ENCODE measurements at regions not wholly inside any gene's neighbourhood (a gene's known extent, or its start where the extent isn't known, plus 50 kb on each side); places are given as distances from the start of the nearest gene placed in this dataset.

DNA sequence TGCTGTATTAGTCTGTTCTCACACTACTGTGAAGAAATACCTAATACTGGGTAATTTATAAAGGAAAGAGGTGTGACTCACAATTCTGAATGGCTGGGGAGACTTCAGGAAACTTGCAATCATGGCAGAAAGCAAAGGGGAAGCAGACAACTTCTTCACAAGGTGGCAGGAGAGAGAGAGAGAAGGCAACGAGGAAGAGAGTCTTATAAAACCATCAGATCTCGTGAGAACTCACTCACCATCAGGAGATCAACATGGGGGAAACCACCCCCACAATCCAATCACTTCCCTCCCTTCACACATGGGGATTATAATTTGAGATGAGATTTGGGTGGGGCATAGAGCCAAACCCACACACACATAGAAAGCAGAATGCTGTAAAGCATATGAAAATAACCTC lies 896.2 kb downstream of the CDH11 start:
- H3K4me3 ChIP-seq: no peak overlapping the region
- H3K9ac ChIP-seq: no peak overlapping the region
- H4K20me1 ChIP-seq: no peaks in the 10 kb centered on the region
- no peak overlapping the region for H3K27ac ChIP-seq
- TF ChIP-seq Cebpa-rat (IDR thresholded peaks at IDR 0.05): no peak
- H3K36me3 ChIP-seq: no peaks in the 10 kb centered on the region
- no peaks in the 10 kb centered on the region for H3K27me3 ChIP-seq
- no peaks in the 10 kb centered on the region for H3K9me3 ChIP-seq
- no peaks in the 10 kb centered on the region for H3K4me1 ChIP-seq
- H3K4me2 ChIP-seq: no peak overlapping the region

DNA sequence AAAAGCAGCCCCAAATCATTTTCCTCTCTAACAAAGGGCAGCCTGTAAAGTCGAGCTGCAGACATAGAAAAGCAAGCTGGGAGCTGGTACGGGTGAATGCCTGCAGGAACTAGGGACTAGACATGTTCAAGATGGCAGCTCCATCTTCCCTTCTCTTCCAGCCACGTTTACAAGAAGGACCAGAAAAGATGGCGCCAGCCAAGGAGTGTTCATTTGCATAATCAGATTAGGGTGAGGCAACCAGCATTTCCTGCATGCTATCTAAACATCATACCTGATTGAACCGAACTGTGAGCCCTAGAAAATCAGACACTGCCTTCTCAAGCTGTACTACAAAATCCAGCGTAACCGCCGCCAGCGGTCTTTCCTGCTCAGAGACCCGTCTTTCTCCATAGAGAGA lies 896.8 kb downstream of the CDH11 start:
- H3K4me1 ChIP-seq: no peaks in the 10 kb centered on the region
- no peaks in the 10 kb centered on the region for H3K9me3 ChIP-seq
- H3K4me2 ChIP-seq: no peak overlapping the region
- no peaks in the 10 kb centered on the region for H4K20me1 ChIP-seq
- no peak overlapping the region for H3K4me3 ChIP-seq
- no peaks in the 10 kb centered on the region for H3K27me3 ChIP-seq
- no peak overlapping the region for H3K9ac ChIP-seq
- no peaks in the 10 kb centered on the region for H3K36me3 ChIP-seq
- TF ChIP-seq Cebpa-rat (IDR thresholded peaks at IDR 0.05): no peak
- no peak overlapping the region for H3K27ac ChIP-seq

DNA sequence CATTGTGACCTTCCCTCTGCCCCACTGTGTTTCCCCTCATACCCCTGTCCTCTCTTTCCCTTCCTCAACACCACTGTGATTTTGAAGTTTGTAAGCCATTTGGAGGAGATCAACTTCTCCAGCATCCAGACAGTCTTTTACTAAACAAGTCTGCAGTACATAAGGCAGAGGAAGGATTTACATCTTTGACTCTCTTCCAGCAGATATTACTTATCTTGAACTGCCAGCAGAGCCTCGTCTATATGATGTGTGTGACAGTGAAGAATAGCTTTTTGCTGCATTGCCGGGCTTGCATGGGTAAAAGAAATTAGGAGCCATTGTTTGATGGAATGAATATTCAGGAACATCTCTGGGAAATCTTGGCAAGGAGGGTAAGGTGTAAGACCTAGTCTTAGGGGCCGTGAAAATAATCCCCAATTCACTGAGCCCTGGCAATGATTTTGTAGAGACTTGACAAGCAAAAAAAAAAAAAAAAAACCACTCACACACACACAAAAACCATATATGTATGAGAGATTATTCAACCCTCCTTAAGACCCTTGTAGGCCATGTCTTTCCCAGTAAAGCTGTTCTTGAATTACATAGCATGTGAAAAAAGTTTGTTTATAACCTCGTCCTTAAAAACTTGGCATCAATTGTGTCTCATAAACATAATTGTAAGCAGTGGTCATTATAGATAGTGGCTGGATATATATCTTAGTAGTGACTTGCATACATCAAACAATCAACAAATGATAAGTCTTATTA lies 903.9 kb downstream of the CDH11 start:
- no peak overlapping the region for H3K9ac ChIP-seq
- TF ChIP-seq Cebpa-rat (IDR thresholded peaks at IDR 0.05): no peak
- no peaks in the 10 kb centered on the region for H3K27me3 ChIP-seq
- no peaks in the 10 kb centered on the region for H4K20me1 ChIP-seq
- no peak overlapping the region for H3K27ac ChIP-seq
- H3K4me2 ChIP-seq: no peak overlapping the region
- peaks cover 7% of the 10 kb centered on the region; the same call in 1 of the 2 replicates for H3K4me1 ChIP-seq
- H3K4me3 ChIP-seq: no peak overlapping the region
- no peaks in the 10 kb centered on the region for H3K36me3 ChIP-seq
- no peaks in the 10 kb centered on the region for H3K9me3 ChIP-seq

DNA sequence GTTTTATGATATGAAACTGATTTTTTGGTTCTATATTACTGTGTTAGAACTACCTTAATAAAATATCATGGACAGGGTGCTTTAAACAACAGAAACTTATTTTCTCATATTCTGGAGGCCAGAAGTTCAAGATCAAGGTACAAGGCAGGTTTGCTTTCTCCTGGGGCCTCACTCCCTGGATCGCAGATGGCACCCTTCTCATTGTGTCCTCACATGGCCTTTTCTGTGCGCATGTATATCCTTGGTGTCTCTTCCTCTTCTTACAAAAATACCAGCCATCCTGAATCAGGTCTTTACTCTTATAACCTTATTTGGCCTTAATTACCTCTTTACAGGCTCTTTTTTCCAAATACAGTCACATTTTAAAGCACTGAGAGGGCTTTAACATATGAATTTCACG lies 906.1 kb downstream of the CDH11 start:
- peaks cover 7% of the 10 kb centered on the region; the same call in 1 of the 2 replicates for H3K4me1 ChIP-seq
- no peak for TF ChIP-seq Cebpa-rat (IDR thresholded peaks at IDR 0.05)

DNA sequence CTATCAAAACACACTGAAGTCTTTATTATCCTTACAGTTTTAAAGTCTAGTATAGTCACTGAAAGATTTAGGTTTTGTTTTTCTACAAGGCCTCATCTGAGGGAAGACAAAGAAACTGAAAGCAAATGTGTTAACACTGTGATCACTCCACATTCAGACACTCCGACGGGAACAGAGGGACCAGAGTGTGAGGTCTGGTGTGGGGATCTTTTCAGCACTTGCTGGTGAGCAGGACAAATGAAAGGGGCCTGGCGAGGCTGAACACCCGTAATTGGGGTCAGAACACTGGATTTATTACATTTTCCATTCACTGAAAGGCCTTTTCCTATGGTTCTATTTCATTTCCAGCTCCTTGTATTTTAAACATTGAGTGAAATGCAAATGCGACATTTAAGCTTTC lies 910.5 kb downstream of the CDH11 start:
- H3K36me3 ChIP-seq: no peaks in the 10 kb centered on the region
- H3K4me3 ChIP-seq: no peak overlapping the region
- H4K20me1 ChIP-seq: no peaks in the 10 kb centered on the region
- H3K9me3 ChIP-seq: no peaks in the 10 kb centered on the region
- H3K27me3 ChIP-seq: no peaks in the 10 kb centered on the region
- H3K9ac ChIP-seq: no peak overlapping the region
- no peak overlapping the region for H3K4me2 ChIP-seq
- no peak overlapping the region for H3K27ac ChIP-seq
- no peak for TF ChIP-seq Cebpa-rat (IDR thresholded peaks at IDR 0.05)
- H3K4me1 ChIP-seq: peaks cover 7% of the 10 kb centered on the region; the same call in 1 of the 2 replicates

More for the DNA sequence above, 906.1 kb downstream of the CDH11 start:
- no peaks in the 10 kb centered on the region for H3K27me3 ChIP-seq
- no peak overlapping the region for H3K9ac ChIP-seq
- H4K20me1 ChIP-seq: no peaks in the 10 kb centered on the region
- no peak overlapping the region for H3K27ac ChIP-seq
- H3K9me3 ChIP-seq: no peaks in the 10 kb centered on the region
- H3K36me3 ChIP-seq: no peaks in the 10 kb centered on the region
- no peak overlapping the region for H3K4me2 ChIP-seq
- H3K4me3 ChIP-seq: no peak overlapping the region

DNA sequence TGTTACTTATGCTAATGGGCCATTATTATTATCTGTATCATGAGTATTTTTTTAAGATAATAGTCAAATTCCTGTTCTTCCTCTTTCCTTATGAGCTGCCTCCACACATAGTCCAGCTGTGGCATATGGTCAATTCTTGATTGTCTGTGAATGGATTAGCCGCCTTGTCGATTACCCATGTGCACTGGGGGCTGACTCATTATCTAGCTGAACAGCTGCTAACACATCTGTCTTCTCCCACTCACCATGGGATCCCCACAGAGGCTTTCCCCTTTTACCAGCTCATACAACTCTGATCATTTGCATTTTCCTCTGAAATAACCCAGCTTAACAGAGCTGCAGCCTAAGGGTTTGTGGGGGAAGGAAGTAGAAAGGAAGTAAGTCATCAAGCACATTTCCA lies 915.0 kb downstream of the CDH11 start:
- Histone ChIP-seq H3K27ac (no peak overlapping the region), H3K4me2 (no peak overlapping the region), H3K4me1 (no peaks in the 10 kb centered on the region), H3K9ac (no peak overlapping the region), H3K9me3 (no peaks in the 10 kb centered on the region), H4K20me1 (no peaks in the 10 kb centered on the region), H3K4me3 (no peak overlapping the region), H3K36me3 (no peaks in the 10 kb centered on the region), H3K27me3 (no peaks in the 10 kb centered on the region)
- no peak for TF ChIP-seq Cebpa-rat (IDR thresholded peaks at IDR 0.05)

DNA sequence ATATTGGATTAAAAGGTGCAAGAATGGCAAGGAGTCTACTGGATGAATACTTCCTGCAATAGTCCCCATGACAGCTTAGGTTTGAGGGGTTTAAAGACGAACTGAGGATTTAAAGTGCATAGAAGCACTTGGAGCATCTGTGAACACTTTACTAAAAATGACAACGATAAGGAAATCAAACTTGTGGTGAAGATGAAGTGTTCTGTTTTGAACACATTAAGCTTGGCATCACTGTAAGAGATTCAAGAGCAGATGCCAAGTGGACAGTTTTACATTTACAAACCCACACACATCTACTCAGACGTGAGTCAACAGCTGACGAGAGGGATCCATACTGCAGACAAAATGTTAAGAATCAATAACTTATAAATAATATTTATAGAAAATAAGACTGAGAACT lies 918.7 kb downstream of the CDH11 start:
- H3K4me3 ChIP-seq: no peak overlapping the region
- H3K4me1 ChIP-seq: no peaks in the 10 kb centered on the region
- no peaks in the 10 kb centered on the region for H3K36me3 ChIP-seq
- no peaks in the 10 kb centered on the region for H3K9me3 ChIP-seq
- H3K9ac ChIP-seq: no peak overlapping the region
- no peaks in the 10 kb centered on the region for H4K20me1 ChIP-seq
- H3K27me3 ChIP-seq: no peaks in the 10 kb centered on the region
- no peak overlapping the region for H3K27ac ChIP-seq
- TF ChIP-seq Cebpa-rat (IDR thresholded peaks at IDR 0.05): no peak
- no peak overlapping the region for H3K4me2 ChIP-seq

DNA sequence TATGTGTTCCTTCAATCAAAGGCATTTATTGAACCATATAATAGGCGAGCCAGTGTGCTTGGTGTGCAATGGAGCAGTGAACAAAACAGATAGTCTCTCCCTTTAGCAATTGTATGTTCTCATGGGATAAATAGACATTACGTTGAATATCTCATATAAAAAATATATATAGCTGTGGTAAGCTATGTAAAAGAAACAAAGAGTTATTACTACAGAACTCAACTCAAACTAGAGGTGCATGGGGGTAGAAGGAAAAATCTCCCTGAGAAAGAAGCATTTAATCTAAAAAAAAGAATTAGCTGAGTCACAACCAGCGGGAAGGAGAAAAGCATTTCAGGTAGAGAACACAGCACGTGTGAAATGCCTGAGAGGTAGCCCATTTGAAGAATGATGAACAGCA lies 919.3 kb downstream of the CDH11 start:
- Histone ChIP-seq H4K20me1 (no peaks in the 10 kb centered on the region), H3K36me3 (no peaks in the 10 kb centered on the region), H3K27ac (no peak overlapping the region), H3K4me3 (no peak overlapping the region), H3K4me2 (no peak overlapping the region), H3K9me3 (no peaks in the 10 kb centered on the region), H3K27me3 (no peaks in the 10 kb centered on the region), H3K9ac (no peak overlapping the region), H3K4me1 (no peaks in the 10 kb centered on the region)
- TF ChIP-seq Cebpa-rat (IDR thresholded peaks at IDR 0.05): no peak

DNA sequence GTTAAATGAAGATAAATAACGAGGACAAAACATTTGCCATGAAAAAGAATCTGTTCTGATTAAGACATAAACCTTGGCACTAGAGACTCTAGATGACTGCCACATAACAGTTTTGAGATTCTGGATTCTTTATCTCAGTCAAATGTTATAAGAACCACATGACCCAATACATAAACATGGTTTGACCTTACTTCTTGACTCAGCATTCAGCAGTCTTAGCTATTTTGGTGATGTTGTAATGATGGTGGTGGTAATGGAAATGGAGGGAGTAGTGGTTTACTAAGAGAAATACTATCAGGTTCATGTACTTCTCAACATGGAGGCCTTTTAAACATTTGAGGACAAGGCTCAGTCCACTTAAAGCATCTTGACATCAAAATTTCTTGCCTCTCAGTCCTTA lies 925.4 kb downstream of the CDH11 start:
- Histone ChIP-seq H3K4me2 (no peak overlapping the region), H3K4me3 (no peak overlapping the region), H3K9me3 (no peaks in the 10 kb centered on the region), H4K20me1 (no peaks in the 10 kb centered on the region), H3K27ac (no peak overlapping the region), H3K9ac (no peak overlapping the region), H3K36me3 (no peaks in the 10 kb centered on the region), H3K4me1 (no peaks in the 10 kb centered on the region), H3K27me3 (no peaks in the 10 kb centered on the region)
- TF ChIP-seq Cebpa-rat (IDR thresholded peaks at IDR 0.05): no peak

DNA sequence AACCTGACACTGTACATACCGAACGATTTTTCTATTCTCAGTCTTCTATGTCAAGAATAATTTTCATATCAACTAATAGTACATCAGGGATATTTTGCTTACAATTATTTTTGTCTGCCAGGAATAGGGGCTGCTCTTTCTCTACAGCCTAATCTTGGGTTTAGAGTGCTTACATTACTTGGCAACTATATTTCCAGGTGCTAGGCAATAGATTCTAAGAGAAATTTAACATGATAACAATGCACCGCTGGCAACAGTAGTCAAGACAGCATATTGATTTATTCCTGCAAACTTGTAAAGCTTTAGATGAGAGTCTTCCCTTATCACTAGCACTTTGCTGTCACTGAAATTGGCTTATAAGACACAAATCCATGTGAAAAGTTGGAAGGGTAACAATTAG lies 935.9 kb downstream of the CDH11 start:
- Histone ChIP-seq H3K27me3 (no peaks in the 10 kb centered on the region), H4K20me1 (no peaks in the 10 kb centered on the region), H3K4me1 (no peaks in the 10 kb centered on the region), H3K4me2 (no peak overlapping the region), H3K9ac (no peak overlapping the region), H3K4me3 (no peak overlapping the region), H3K9me3 (no peaks in the 10 kb centered on the region), H3K36me3 (no peaks in the 10 kb centered on the region), H3K27ac (no peak overlapping the region)
- no peak for TF ChIP-seq Cebpa-rat (IDR thresholded peaks at IDR 0.05)

DNA sequence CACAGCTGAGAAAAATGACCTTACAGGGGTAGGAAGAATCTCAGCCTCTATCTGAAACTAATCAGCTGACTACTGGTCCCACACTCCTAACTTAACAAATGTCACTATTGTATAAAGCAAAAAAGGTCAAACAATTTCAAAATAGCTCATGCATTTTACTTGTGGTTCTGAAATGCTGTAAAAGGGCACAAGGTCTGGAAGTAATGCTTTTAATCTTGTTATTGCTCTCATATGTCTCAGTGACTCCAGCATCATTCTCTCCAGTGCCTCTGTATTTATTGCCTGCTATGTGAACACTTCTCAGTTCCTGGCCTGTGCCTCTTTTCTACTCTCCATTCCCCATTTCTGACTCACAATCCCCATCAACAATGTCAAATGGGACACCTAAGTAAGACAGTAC lies 937.7 kb downstream of the CDH11 start:
- TF ChIP-seq Cebpa-rat (IDR thresholded peaks at IDR 0.05): no peak
- H3K27ac ChIP-seq: no peak overlapping the region
- no peak overlapping the region for H3K4me2 ChIP-seq

More for the DNA sequence above, 937.7 kb downstream of the CDH11 start:
- Histone ChIP-seq H3K9ac (no peak overlapping the region), H3K4me1 (no peaks in the 10 kb centered on the region), H3K36me3 (no peaks in the 10 kb centered on the region), H4K20me1 (no peaks in the 10 kb centered on the region), H3K4me3 (no peak overlapping the region), H3K27me3 (no peaks in the 10 kb centered on the region), H3K9me3 (peaks cover 7% of the 10 kb centered on the region)

Data from BLaER1 (cell line).